ENCODE measurements at regions not wholly inside any gene's neighbourhood (a gene's known extent, or its start where the extent isn't known, plus 50 kb on each side); places are given as distances from the start of the nearest gene placed in this dataset.

GRCh38 chr3:76961284-76961683 lies 78.6 kb upstream of the ROBO2 start:
- H3K4me3 ChIP-seq (ENCODE audit: low read length), result no peak overlapping the region
- no peak for TF ChIP-seq CTCF (conservative IDR thresholded peaks at IDR 0.05; ENCODE audit: low read length)
- no peak for DNase-seq (ENCODE audit: low read depth)

- DNase-seq (ENCODE audit: low read depth), result no peak
- no peak overlapping the region for H3K4me3 ChIP-seq (ENCODE audit: low read length)
- TF ChIP-seq CTCF (conservative IDR thresholded peaks at IDR 0.05; ENCODE audit: low read length), result no peak
Measured at GRCh38 chr3:76965122-76965725, 74.7 kb upstream of the ROBO2 start.

GRCh38 chr3:76969471-76969870 lies 70.4 kb upstream of the ROBO2 start:
- no peak for DNase-seq (ENCODE audit: low read depth)
- no peak overlapping the region for H3K4me3 ChIP-seq (ENCODE audit: low read length)
- no peak for TF ChIP-seq CTCF (conservative IDR thresholded peaks at IDR 0.05; ENCODE audit: low read length)

- TF ChIP-seq CTCF (conservative IDR thresholded peaks at IDR 0.05; ENCODE audit: low read length), result no peak
- no peak overlapping the region for H3K4me3 ChIP-seq (ENCODE audit: low read length)
- DNase-seq (ENCODE audit: low read depth), result no peak
Measured at GRCh38 chr3:76969996-76970615, 69.8 kb upstream of the ROBO2 start.

- H3K4me3 ChIP-seq (ENCODE audit: low read length), result no peak overlapping the region
- no peak for TF ChIP-seq CTCF (conservative IDR thresholded peaks at IDR 0.05; ENCODE audit: low read length)
- no peak for DNase-seq (ENCODE audit: low read depth)
Measured at GRCh38 chr3:76972624-76973296, 67.1 kb upstream of the ROBO2 start.

- no peak for DNase-seq (ENCODE audit: low read depth)
- no peak for TF ChIP-seq CTCF (conservative IDR thresholded peaks at IDR 0.05; ENCODE audit: low read length)
- H3K4me3 ChIP-seq (ENCODE audit: low read length), result no peak overlapping the region
Measured at GRCh38 chr3:76976996-76977395, 62.9 kb upstream of the ROBO2 start.

GRCh38 chr3:76985645-76986044 lies 54.3 kb upstream of the ROBO2 start:
- no peak for DNase-seq (ENCODE audit: low read depth)
- no peak for TF ChIP-seq CTCF (conservative IDR thresholded peaks at IDR 0.05; ENCODE audit: low read length)
- H3K4me3 ChIP-seq (ENCODE audit: low read length), result no peak overlapping the region

All from AG10803 (cell line).